ENCODE measurements at regions not wholly inside any gene's neighbourhood (a gene's known extent, or its start where the extent isn't known, plus 50 kb on each side); places are given as distances from the start of the nearest gene placed in this dataset.

DNA sequence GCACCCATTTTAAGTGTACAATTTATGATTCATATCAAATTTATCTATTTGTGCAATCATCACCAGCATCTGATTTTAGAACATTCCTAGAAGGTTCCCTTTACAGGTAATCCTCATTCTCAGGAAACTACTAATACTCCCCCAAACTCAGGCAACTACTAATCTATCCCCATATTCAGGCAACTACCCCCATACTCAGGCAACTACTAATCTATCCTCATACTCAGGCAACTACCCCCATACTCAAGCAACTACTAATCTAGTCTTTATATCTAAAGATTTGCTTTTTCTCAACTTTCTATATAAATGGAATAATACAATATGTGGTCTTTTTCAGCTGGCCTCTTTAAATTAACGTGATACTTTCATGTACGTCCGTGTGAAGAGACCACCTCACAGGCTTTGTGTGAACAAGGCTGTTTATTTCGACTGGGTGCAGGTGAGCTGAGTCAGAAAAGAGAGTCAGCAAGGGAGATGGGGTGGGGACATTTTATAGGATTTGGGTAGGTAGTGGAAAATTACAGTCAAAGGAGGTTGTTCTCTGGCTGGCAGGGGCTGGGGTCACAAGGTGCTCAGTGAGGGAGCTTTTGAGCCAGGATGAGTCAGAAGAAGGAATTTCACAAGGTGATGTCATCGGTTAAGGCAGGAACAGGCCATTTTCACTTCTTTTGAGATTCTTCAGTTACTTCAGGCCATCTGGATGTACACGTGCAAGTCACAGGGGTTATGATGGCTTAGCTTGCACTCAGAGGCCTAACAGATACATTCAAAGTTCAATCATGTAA is 1444.5 kb upstream of the CADM2 start:
- CTCF ChIA-PET (ENCODE audit: unreplicated experiment): no interaction called here
- Histone ChIP-seq H3K9me2 (ENCODE audit: insufficient read depth, low read length) (no peaks in the 10 kb centered on the region), H2AFZ (ENCODE audit: low read length) (no peak overlapping the region), H3K4me1 (ENCODE audit: insufficient read depth, low read length, poor library complexity, severe bottlenecking) (no peaks in the 10 kb centered on the region), H3K4me2 (ENCODE audit: low read length) (no peak overlapping the region), H3K4me3 (ENCODE audit: low read depth, low read length, poor library complexity, severe bottlenecking) (no peak overlapping the region), H3K27ac (ENCODE audit: low read depth, low read length, poor library complexity, severe bottlenecking) (no peak overlapping the region), H3K9me3 (ENCODE audit: low read length) (no peaks in the 10 kb centered on the region), H3K79me2 (ENCODE audit: insufficient read depth, low read depth, low read length) (no peaks in the 10 kb centered on the region), H3K36me3 (ENCODE audit: insufficient read depth, low read length) (no peaks in the 10 kb centered on the region), H4K20me1 (ENCODE audit: insufficient read depth, low read length) (no peaks in the 10 kb centered on the region)
- DNase-seq (ENCODE audit: low spot score): no peak
- POLR2A ChIA-PET: no interaction called here
- intact Hi-C loops (cut with micrococcal nuclease; ENCODE audit: unreplicated experiment): no loop called here
- no peak for TF ChIP-seq EZH2phosphoT487 (IDR thresholded peaks at IDR 0.05; ENCODE audit: borderline replicate concordance, low read depth, low read length)
- no TSS peak for BruUV-seq (replicated peaks)

DNA sequence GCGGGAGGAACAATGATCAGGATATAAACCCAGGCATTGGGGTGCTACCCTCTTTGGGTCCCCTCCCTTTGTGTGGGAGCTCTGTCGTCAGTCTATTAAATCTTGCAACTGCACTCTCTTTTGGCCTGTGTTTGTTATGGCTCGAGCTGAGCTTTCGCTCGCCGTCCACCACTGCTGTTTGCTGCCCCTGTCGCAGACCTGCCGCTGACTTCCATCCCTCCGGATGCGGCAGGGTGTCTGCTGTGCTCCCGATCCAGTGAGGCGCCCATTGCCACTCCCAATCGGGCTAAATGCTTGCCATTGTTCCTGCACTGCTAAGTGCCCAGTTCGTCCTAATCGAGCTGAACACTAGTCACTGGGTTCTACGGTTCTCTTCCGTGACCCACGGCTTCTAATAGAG is 1443.7 kb upstream of the CADM2 start:
- H3K36me3 ChIP-seq (ENCODE audit: insufficient read depth, low read length): no peaks in the 10 kb centered on the region
- no TSS peak for BruUV-seq (replicated peaks)
- TF ChIP-seq CTCF (conservative IDR thresholded peaks at IDR 0.05; ENCODE audit: low read length): no peak
- TF ChIP-seq EZH2phosphoT487 (IDR thresholded peaks at IDR 0.05; ENCODE audit: borderline replicate concordance, low read depth, low read length): no peak
- H3K4me1 ChIP-seq (ENCODE audit: insufficient read depth, low read length, poor library complexity, severe bottlenecking): no peaks in the 10 kb centered on the region
- H4K20me1 ChIP-seq (ENCODE audit: insufficient read depth, low read length): no peaks in the 10 kb centered on the region
- ChIA-PET CTCF (ENCODE audit: unreplicated experiment) (no interaction called here), POLR2A (no interaction called here)
- no peak overlapping the region for H3K27ac ChIP-seq (ENCODE audit: low read depth, low read length, poor library complexity, severe bottlenecking)
- DNase-seq (ENCODE audit: low spot score): no peak
- H3K9me2 ChIP-seq (ENCODE audit: insufficient read depth, low read length): no peaks in the 10 kb centered on the region
- H3K4me2 ChIP-seq (ENCODE audit: low read length): no peak overlapping the region
- intact Hi-C loops (cut with micrococcal nuclease; ENCODE audit: unreplicated experiment): no loop called here
- no peaks in the 10 kb centered on the region for H3K9me3 ChIP-seq (ENCODE audit: low read length)
- H2AFZ ChIP-seq (ENCODE audit: low read length): no peak overlapping the region
- H3K79me2 ChIP-seq (ENCODE audit: insufficient read depth, low read depth, low read length): no peaks in the 10 kb centered on the region
- no peak overlapping the region for H3K4me3 ChIP-seq (ENCODE audit: low read depth, low read length, poor library complexity, severe bottlenecking)

DNA sequence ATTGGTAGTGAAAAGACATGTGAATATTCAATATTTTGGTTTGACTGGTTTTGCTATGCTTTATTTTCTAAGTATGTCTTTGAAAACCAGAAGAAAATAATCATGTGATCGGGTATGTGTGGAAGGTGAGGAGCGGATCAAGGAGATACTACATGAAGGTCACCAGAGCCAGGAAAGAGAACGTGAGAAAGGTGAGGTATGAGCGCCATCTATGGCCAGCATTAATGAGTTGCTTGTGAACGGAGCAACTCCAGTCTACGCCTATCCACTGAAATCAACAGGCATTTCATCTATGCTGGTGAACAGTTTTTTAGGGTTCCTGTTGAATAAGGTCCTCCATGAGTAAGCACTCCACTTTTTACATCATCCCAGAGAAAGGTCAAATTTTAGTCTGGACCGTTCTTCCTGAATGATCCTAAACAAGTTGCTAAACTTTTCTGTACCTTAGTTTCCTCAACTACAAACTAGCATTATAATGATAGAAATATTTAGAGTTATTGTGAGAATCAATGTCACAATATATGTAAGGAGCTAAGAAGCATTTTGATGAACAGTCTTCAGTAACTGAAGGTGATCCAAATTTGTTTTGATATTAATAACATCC is 1435.2 kb upstream of the CADM2 start:
- ChIA-PET CTCF (ENCODE audit: unreplicated experiment) (no interaction called here), POLR2A (no interaction called here)
- H3K4me1 ChIP-seq (ENCODE audit: insufficient read depth, low read length, poor library complexity, severe bottlenecking): no peaks in the 10 kb centered on the region
- H3K36me3 ChIP-seq (ENCODE audit: insufficient read depth, low read length): no peaks in the 10 kb centered on the region
- H3K4me2 ChIP-seq (ENCODE audit: low read length): no peak overlapping the region
- no peak for TF ChIP-seq EZH2phosphoT487 (IDR thresholded peaks at IDR 0.05; ENCODE audit: borderline replicate concordance, low read depth, low read length)
- peak; percentile 81 for TF ChIP-seq CTCF (conservative IDR thresholded peaks at IDR 0.05; ENCODE audit: low read length)
- no peaks in the 10 kb centered on the region for H3K9me3 ChIP-seq (ENCODE audit: low read length)
- H4K20me1 ChIP-seq (ENCODE audit: insufficient read depth, low read length): no peaks in the 10 kb centered on the region
- no TSS peak for BruUV-seq (replicated peaks)
- DNase-seq (ENCODE audit: low spot score): peak; percentile 57
- no peak overlapping the region for H3K27ac ChIP-seq (ENCODE audit: low read depth, low read length, poor library complexity, severe bottlenecking)
- no peaks in the 10 kb centered on the region for H3K79me2 ChIP-seq (ENCODE audit: insufficient read depth, low read depth, low read length)
- no peak overlapping the region for H2AFZ ChIP-seq (ENCODE audit: low read length)
- H3K4me3 ChIP-seq (ENCODE audit: low read depth, low read length, poor library complexity, severe bottlenecking): no peak overlapping the region
- H3K9me2 ChIP-seq (ENCODE audit: insufficient read depth, low read length): no peaks in the 10 kb centered on the region
- intact Hi-C loops (cut with micrococcal nuclease; ENCODE audit: unreplicated experiment): no loop called here

Data from OCI-LY7 (cell line).